Omental fat pad (tissue), 3 donors: ENCODE measurements at regions not wholly inside any gene's neighbourhood (a gene's known extent, or its start where the extent isn't known, plus 50 kb on each side); places are given as distances from the start of the nearest gene placed in this dataset.
"Not testable (repeated sequence)": the region's sequence is repeated elsewhere in the genome, so short reads cannot be mapped to it uniquely, and the experiment has no call there.

Experiments
- ATAC-seq: fragments of 150-250 bp; one replicate; pipeline ENCODE4 v1.9.1; 2016; ENCODE audit warnings: mild to moderate bottlenecking, moderate library complexity; ENCODE audit not compliant: low FRiP score
- DNase-seq: peaks from one replicate; pipeline ENCODE4 v3.0.0-alpha.2; 2019; ENCODE audit warnings: low spot score
- TF ChIP-seq, protein P1 (sequence below), 3 donors: fragments of 450-650 bp; IDR thresholded peaks; one replicate each; pipeline ENCODE4 v1.5.1; 2016 to 2017; ENCODE audit warnings: antibody characterized with exemption in 3 of 3, mild to moderate bottlenecking in 3 of 3, moderate library complexity in 2 of 3

DNA sequence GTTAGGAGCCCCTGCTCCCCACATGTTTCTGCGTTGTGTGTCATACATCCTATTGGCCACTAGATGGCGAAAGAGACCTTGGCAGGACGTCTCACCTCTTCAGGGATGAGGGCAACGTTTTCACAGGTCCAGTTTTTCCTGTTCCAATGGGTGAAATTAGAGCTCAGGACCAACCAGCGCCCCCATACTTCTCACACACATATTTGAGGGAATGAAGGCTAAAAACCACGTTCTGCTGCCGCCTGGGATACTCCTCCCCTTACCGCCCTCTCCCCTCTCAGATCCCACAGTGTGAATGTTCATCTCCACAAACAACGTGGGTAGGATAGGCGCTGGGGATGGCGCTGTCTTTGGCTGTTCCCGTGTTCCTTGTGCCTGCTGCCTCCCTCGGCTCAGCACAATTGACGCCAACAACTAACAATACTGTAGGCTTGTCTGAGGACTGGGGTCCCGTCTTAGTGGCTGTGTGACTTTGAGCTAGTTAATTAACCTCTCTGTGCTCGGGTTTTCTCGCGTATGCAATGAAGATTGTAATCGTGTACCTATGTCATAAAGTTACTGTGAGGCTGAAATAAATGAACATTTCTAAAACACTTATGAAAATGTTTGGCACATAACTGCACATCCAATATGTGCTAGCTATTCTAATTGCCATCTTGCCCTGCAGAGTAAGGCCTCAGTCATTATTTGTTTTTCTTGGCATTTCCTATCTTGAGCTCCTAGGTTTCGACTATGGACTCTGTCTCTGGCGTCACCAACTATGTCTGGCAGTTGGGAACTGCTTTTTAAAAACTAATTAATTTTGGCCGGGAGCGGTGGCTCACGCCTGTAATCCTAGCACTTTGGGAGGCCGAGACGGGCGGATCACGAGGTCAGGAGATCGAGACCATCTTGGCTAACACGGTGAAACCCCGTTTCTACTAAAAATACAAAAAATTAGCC is 181.3 kb upstream of the STK26 start:
- TF ChIP-seq, protein P1, sequence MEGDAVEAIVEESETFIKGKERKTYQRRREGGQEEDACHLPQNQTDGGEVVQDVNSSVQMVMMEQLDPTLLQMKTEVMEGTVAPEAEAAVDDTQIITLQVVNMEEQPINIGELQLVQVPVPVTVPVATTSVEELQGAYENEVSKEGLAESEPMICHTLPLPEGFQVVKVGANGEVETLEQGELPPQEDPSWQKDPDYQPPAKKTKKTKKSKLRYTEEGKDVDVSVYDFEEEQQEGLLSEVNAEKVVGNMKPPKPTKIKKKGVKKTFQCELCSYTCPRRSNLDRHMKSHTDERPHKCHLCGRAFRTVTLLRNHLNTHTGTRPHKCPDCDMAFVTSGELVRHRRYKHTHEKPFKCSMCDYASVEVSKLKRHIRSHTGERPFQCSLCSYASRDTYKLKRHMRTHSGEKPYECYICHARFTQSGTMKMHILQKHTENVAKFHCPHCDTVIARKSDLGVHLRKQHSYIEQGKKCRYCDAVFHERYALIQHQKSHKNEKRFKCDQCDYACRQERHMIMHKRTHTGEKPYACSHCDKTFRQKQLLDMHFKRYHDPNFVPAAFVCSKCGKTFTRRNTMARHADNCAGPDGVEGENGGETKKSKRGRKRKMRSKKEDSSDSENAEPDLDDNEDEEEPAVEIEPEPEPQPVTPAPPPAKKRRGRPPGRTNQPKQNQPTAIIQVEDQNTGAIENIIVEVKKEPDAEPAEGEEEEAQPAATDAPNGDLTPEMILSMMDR (IDR thresholded peaks at IDR 0.05): peak in 1 of 3 donors; percentile 41
- DNase-seq (no peak), ATAC-seq (peak; percentile 41)

DNA sequence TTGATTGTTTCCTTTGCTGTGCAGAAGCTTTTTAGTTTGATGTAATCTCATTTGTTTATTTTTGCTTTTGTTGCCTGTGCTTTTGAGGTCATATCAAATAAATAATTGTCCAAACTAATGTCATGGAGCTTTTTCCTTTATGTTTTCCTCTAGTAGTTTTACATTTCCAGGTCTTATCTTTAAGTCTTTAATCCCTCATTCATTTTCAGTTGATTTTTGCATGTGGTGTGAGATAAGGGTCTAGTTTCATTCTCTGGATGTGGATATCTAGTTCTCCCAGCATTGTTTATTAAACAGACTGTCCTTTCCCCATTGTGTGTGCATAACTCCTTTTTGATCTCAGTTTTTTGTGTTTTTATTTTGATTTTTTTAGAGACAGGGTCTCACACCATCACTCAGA is 179.1 kb upstream of the STK26 start:
- TF ChIP-seq, protein P1 (IDR thresholded peaks at IDR 0.05): no peak
- no peak for ATAC-seq

DNA sequence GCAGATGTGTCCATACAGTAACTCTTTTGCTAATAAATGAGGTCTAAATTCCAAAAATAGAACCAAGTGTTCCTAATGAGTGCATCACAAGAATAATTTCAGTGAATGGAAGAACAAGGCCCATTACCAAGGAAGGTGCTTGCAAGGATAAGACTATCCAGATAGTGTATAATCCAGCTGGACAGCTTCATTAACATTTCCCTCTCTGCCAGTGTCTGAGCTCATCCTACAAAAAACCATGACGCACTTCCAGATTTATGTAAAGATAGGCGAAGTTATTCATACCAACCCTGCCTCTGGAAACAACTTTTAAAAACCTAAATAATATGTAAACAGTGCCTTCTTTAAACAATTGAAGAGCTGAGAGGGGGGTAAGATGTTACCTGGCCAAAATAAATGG is 177.9 kb upstream of the STK26 start:
- ATAC-seq: no peak
- TF ChIP-seq, protein P1 (IDR thresholded peaks at IDR 0.05): no peak
- no peak for DNase-seq

More for the DNA sequence above, 179.1 kb upstream of the STK26 start:
- DNase-seq: no peak

DNA sequence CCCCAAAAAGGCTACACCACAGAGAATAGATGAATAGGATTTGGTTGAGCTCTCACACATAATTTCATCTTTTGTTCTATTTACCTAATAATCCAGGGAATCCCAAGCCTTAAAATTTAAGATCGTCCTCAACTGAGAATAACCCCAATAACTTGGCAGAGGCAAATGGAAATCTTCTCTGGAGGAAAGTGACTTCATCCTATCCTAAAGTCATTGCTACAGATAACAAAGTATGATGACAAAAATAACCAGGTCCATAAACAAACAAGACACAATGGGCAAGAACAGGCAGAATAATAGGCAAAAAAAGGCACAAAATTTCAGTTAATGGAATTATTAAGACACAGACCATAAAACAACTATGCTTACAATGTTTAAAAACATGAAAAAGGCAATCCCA is 177.3 kb upstream of the STK26 start:
- TF ChIP-seq, protein P1 (IDR thresholded peaks at IDR 0.05): no peak
- ATAC-seq (no peak), DNase-seq (no peak)

DNA sequence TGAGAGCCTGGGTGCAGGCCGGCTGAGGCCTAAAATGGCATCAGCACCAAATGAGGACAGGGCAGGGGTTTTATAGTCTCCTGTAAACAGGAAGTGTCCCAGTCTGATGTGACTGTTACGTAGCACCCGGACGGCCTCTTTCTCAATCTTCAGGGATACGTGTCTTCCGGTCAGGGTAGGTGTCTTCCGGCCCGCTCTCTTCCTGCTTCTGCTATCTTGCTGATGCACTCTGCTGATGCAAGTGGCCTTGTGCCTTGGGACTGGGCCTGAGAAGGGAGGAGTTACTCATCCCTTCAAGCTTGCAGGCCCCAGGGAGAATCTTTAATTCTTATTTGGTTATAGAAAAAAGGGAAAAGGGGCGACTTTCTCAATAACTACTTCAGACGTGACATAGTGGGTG is 172.1 kb upstream of the STK26 start:
- not testable (repeated sequence) for DNase-seq, ATAC-seq

DNA sequence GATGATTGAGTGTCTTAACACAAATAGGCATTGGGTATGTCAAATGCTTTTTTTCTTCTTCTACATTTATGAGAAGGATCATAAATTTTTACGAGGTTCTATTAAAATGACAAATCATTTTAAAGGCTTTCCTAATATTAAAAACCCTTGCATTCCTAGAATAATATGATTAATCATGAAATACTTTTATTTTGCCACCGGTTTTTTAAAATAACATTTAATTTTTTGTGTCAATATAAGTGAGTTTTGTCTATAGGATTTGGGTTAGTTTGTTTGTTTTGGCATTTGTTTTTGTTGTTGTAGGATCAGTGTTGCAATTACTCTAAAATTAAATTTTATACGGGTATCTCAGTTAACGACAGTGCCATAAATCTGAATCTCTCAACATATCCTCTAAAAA is 169.7 kb upstream of the STK26 start:
- TF ChIP-seq, protein P1 (IDR thresholded peaks at IDR 0.05): no peak
- ATAC-seq (no peak), DNase-seq (no peak)

DNA sequence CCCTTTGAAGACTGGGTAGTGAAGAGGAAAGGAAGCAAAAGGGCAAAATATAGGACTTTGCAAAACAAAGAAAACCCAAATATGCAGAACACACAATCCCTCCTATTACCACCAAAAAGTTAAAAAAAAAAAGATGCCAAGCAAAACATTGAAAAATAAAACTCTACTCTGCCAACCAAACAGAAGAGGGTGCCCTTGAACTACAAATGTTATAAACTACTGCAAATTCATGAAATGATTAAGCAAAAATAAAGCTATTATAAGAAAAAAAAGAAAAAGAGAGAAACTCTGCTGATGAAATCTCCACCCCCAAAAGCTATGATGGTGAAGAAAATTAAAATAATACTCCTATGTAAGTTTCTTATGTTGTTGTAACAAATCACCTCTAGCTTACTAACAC is 168.5 kb upstream of the STK26 start:
- ATAC-seq (no peak), DNase-seq (no peak)
- TF ChIP-seq, protein P1 (IDR thresholded peaks at IDR 0.05): no peak
